ENCODE measurements at regions not wholly inside any gene's neighbourhood (a gene's known extent, or its start where the extent isn't known, plus 50 kb on each side); places are given as distances from the start of the nearest gene placed in this dataset.

DNA sequence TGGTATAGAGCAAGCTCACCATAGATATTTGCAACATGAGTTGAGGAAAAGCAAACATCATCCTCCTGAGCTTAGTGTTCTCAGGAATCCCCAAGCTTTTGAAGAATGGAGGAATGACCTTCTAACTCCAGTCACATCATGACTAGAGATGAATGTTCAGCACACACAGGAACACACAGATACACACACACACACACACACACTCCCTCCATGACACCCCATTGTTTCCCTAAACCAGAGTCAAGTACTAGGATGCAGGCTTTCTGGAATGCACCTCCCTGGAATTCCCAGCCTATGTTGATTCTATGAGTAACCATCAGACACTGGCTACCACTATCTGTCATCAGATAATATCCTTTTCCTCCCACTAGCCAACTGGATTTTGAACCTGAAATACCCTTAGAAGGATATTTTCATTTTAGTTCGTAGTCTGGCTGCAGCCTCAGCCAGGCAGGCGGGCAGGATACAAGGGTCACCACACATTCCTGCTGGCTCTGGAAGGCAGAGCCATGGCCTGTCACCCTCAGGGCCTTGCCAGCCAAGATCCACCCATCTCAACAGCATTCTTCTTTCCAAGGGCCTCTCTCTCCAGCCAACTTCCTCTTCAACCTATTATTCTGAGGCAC lies 162.4 kb downstream of the FOXO1 start (continued):
- TF ChIP-seq, protein P1, sequence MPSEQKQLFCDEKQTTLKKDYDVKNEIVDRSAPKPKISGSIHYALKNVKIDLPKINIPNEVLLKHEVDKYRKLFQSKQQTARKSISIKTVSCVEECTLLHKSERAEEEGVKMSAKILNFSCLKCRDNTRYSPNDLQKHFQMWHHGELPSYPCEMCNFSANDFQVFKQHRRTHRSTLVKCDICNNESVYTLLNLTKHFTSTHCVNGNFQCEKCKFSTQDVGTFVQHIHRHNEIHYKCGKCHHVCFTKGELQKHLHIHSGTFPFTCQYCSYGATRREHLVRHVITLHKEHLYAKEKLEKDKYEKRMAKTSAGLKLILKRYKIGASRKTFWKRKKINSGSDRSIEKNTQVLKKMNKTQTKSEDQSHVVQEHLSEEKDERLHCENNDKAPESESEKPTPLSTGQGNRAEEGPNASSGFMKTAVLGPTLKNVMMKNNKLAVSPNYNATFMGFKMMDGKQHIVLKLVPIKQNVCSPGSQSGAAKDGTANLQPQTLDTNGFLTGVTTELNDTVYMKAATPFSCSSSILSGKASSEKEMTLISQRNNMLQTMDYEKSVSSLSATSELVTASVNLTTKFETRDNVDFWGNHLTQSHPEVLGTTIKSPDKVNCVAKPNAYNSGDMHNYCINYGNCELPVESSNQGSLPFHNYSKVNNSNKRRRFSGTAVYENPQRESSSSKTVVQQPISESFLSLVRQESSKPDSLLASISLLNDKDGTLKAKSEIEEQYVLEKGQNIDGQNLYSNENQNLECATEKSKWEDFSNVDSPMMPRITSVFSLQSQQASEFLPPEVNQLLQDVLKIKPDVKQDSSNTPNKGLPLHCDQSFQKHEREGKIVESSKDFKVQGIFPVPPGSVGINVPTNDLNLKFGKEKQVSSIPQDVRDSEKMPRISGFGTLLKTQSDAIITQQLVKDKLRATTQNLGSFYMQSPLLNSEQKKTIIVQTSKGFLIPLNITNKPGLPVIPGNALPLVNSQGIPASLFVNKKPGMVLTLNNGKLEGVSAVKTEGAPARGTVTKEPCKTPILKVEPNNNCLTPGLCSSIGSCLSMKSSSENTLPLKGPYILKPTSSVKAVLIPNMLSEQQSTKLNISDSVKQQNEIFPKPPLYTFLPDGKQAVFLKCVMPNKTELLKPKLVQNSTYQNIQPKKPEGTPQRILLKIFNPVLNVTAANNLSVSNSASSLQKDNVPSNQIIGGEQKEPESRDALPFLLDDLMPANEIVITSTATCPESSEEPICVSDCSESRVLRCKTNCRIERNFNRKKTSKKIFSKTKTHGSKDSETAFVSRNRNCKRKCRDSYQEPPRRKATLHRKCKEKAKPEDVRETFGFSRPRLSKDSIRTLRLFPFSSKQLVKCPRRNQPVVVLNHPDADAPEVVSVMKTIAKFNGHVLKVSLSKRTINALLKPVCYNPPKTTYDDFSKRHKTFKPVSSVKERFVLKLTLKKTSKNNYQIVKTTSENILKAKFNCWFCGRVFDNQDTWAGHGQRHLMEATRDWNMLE (tag by site-specific recombination; conservative IDR thresholded peaks at IDR 0.05; ENCODE audit: low read depth) = no peak
- TF ChIP-seq, protein P2, sequence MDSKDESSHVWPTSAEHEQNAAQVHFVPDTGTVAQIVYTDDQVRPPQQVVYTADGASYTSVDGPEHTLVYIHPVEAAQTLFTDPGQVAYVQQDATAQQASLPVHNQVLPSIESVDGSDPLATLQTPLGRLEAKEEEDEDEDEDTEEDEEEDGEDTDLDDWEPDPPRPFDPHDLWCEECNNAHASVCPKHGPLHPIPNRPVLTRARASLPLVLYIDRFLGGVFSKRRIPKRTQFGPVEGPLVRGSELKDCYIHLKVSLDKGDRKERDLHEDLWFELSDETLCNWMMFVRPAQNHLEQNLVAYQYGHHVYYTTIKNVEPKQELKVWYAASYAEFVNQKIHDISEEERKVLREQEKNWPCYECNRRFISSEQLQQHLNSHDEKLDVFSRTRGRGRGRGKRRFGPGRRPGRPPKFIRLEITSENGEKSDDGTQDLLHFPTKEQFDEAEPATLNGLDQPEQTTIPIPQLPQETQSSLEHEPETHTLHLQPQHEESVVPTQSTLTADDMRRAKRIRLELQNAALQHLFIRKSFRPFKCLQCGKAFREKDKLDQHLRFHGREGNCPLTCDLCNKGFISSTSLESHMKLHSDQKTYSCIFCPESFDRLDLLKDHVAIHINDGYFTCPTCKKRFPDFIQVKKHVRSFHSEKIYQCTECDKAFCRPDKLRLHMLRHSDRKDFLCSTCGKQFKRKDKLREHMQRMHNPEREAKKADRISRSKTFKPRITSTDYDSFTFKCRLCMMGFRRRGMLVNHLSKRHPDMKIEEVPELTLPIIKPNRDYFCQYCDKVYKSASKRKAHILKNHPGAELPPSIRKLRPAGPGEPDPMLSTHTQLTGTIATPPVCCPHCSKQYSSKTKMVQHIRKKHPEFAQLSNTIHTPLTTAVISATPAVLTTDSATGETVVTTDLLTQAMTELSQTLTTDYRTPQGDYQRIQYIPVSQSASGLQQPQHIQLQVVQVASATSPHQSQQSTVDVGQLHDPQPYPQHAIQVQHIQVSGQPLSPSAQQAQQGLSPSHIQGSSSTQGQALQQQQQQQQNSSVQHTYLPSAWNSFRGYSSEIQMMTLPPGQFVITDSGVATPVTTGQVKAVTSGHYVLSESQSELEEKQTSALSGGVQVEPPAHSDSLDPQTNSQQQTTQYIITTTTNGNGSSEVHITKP (tag by site-specific recombination; IDR thresholded peaks at IDR 0.05) = no peak
- TF ChIP-seq ZNF24 (tag by site-specific recombination; IDR thresholded peaks at IDR 0.05) (no peak), ZNF791 (tag by site-specific recombination; IDR thresholded peaks at IDR 0.05) (no peak), ZNF433 (tag by site-specific recombination; IDR thresholded peaks at IDR 0.05; ENCODE audit: low read depth) (no peak), YY1 (tag by site-specific recombination; IDR thresholded peaks at IDR 0.05) (no peak)
- TF ChIP-seq, protein P3, sequence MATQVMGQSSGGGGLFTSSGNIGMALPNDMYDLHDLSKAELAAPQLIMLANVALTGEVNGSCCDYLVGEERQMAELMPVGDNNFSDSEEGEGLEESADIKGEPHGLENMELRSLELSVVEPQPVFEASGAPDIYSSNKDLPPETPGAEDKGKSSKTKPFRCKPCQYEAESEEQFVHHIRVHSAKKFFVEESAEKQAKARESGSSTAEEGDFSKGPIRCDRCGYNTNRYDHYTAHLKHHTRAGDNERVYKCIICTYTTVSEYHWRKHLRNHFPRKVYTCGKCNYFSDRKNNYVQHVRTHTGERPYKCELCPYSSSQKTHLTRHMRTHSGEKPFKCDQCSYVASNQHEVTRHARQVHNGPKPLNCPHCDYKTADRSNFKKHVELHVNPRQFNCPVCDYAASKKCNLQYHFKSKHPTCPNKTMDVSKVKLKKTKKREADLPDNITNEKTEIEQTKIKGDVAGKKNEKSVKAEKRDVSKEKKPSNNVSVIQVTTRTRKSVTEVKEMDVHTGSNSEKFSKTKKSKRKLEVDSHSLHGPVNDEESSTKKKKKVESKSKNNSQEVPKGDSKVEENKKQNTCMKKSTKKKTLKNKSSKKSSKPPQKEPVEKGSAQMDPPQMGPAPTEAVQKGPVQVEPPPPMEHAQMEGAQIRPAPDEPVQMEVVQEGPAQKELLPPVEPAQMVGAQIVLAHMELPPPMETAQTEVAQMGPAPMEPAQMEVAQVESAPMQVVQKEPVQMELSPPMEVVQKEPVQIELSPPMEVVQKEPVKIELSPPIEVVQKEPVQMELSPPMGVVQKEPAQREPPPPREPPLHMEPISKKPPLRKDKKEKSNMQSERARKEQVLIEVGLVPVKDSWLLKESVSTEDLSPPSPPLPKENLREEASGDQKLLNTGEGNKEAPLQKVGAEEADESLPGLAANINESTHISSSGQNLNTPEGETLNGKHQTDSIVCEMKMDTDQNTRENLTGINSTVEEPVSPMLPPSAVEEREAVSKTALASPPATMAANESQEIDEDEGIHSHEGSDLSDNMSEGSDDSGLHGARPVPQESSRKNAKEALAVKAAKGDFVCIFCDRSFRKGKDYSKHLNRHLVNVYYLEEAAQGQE (tag by site-specific recombination; IDR thresholded peaks at IDR 0.05) = no peak

DNA sequence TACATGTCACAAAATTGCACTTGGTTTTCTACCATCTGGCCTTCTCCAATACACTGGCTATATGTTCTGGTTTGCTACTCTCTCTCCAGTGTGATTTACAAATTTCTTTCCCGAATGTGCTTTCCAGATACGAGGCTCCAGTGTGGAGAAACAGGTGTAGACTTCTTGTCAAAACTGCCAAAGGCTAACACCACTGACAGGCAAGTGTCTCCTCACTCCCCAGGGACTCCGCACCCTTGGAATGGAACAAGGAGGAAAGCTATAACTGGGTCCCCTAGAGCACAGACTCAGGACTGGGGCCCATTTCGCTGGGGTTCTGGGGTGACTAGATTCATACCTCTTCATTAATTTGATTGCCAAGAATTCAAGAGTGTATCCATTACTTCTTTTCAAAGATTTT lies 161.8 kb downstream of the FOXO1 start:
- H3K4me1 ChIP-seq (ENCODE audit: control insufficient read depth, insufficient read depth, low read length) = no peaks in the 10 kb centered on the region
- ChIA-PET POLR2A (no interaction called here), CTCF (no interaction called here)
- no peak overlapping the region for H3K4me3 ChIP-seq (ENCODE audit: low read depth, low read length)
- no peaks in the 10 kb centered on the region for H3K36me3 ChIP-seq (ENCODE audit: control insufficient read depth in 2 of 2, insufficient read depth in 1 of 2, low read length in 2 of 2)
- H3K27ac ChIP-seq (ENCODE audit: extremely low read depth, low read depth, low read length) = no peak overlapping the region
- no peaks in the 10 kb centered on the region for H3K9me3 ChIP-seq (ENCODE audit: control insufficient read depth, insufficient read depth, low read depth, low read length)
- TF ChIP-seq ZNF138 (tag by site-specific recombination; IDR thresholded peaks at IDR 0.05; ENCODE audit: borderline replicate concordance) = no peak
- TF ChIP-seq ZNF670 (tag by site-specific recombination; IDR thresholded peaks at IDR 0.05; ENCODE audit: low read depth) = no peak
- TF ChIP-seq, protein P4, sequence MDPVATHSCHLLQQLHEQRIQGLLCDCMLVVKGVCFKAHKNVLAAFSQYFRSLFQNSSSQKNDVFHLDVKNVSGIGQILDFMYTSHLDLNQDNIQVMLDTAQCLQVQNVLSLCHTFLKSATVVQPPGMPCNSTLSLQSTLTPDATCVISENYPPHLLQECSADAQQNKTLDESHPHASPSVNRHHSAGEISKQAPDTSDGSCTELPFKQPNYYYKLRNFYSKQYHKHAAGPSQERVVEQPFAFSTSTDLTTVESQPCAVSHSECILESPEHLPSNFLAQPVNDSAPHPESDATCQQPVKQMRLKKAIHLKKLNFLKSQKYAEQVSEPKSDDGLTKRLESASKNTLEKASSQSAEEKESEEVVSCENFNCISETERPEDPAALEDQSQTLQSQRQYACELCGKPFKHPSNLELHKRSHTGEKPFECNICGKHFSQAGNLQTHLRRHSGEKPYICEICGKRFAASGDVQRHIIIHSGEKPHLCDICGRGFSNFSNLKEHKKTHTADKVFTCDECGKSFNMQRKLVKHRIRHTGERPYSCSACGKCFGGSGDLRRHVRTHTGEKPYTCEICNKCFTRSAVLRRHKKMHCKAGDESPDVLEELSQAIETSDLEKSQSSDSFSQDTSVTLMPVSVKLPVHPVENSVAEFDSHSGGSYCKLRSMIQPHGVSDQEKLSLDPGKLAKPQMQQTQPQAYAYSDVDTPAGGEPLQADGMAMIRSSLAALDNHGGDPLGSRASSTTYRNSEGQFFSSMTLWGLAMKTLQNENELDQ (tag by site-specific recombination; IDR thresholded peaks at IDR 0.05; ENCODE audit: low read depth) = no peak
- TF ChIP-seq, protein P5, sequence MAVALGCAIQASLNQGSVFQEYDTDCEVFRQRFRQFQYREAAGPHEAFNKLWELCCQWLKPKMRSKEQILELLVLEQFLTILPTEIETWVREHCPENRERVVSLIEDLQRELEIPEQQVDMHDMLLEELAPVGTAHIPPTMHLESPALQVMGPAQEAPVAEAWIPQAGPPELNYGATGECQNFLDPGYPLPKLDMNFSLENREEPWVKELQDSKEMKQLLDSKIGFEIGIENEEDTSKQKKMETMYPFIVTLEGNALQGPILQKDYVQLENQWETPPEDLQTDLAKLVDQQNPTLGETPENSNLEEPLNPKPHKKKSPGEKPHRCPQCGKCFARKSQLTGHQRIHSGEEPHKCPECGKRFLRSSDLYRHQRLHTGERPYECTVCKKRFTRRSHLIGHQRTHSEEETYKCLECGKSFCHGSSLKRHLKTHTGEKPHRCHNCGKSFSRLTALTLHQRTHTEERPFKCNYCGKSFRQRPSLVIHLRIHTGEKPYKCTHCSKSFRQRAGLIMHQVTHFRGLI (tag by site-specific recombination; IDR thresholded peaks at IDR 0.05) = no peak
- TF ChIP-seq, protein P6, sequence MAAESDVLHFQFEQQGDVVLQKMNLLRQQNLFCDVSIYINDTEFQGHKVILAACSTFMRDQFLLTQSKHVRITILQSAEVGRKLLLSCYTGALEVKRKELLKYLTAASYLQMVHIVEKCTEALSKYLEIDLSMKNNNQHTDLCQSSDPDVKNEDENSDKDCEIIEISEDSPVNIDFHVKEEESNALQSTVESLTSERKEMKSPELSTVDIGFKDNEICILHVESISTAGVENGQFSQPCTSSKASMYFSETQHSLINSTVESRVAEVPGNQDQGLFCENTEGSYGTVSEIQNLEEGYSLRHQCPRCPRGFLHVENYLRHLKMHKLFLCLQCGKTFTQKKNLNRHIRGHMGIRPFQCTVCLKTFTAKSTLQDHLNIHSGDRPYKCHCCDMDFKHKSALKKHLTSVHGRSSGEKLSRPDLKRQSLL (tag by site-specific recombination; IDR thresholded peaks at IDR 0.05) = no peak
- no peak for TF ChIP-seq ZBTB1 (tag by site-specific recombination; IDR thresholded peaks at IDR 0.05)
- TF ChIP-seq ZFP41 (tag by site-specific recombination; IDR thresholded peaks at IDR 0.05; ENCODE audit: borderline replicate concordance) = no peak
- TF ChIP-seq ZNF416 (tag by site-specific recombination; IDR thresholded peaks at IDR 0.05) = no peak
- TF ChIP-seq SCRT1 (tag by site-specific recombination; IDR thresholded peaks at IDR 0.05; ENCODE audit: borderline replicate concordance) = no peak
- no peak for TF ChIP-seq ZNF837 (tag by site-specific recombination; IDR thresholded peaks at IDR 0.05)
- no peak for TF ChIP-seq ZNF266 (tag by site-specific recombination; IDR thresholded peaks at IDR 0.05; ENCODE audit: low read depth)
